GM23338 (cell line): ENCODE measurements at regions not wholly inside any gene's neighbourhood (a gene's known extent, or its start where the extent isn't known, plus 50 kb on each side); places are given as distances from the start of the nearest gene placed in this dataset.

Experiments
- CREB1 ChIP-seq: fragments of 250-450 bp; sonication (Bioruptor Pico); IDR thresholded peaks from 2 replicates; pipeline ENCODE4 v1.5.0; 2020; ENCODE audit warnings: low read depth, mild to moderate bottlenecking, moderate library complexity
- CTCF ChIP-seq, 2 experiments: fragments of 200-600 bp in 1 of 2; sonication (generic) in 1 of 2; conservative IDR thresholded peaks; 2 replicates each; pipeline versions ENCODE4 v1.5.1 to v1.6.1; 2016 to 2017; ENCODE audit warnings: antibody characterized with exemption in 2 of 2, low read depth in 2 of 2, mild to moderate bottlenecking in 2 of 2, moderate library complexity in 1 of 2
- EZH2 ChIP-seq: fragments of 200-600 bp; sonication (generic); IDR thresholded peaks from one replicate; pipeline ENCODE4 v1.8.0; 2017; ENCODE audit warnings: antibody characterized with exemption, mild to moderate bottlenecking, low read depth; ENCODE audit not compliant: unreplicated experiment
- EZH2phosphoT487 ChIP-seq: fragments of 200-600 bp; sonication (generic); IDR thresholded peaks from one replicate; pipeline ENCODE4 v1.8.1; 2018; ENCODE audit warnings: antibody characterized with exemption; ENCODE audit not compliant: unreplicated experiment
- JUNB ChIP-seq: IDR thresholded peaks from one replicate; pipeline ENCODE4 v1.6.1; 2016; ENCODE audit warnings: antibody characterized with exemption; ENCODE audit not compliant: unreplicated experiment
- POLR2AphosphoS5 ChIP-seq: IDR thresholded peaks from 2 replicates; pipeline ENCODE4 v1.6.1; 2016; ENCODE audit warnings: antibody characterized with exemption, low read depth
- REST ChIP-seq: IDR thresholded peaks from one replicate; pipeline ENCODE4 v1.6.1; 2018; ENCODE audit warnings: antibody characterized with exemption; ENCODE audit not compliant: unreplicated experiment
- STAT1 ChIP-seq: IDR thresholded peaks from one replicate; pipeline ENCODE4 v1.6.1; 2016; ENCODE audit warnings: antibody characterized with exemption; ENCODE audit not compliant: unreplicated experiment
- ZNF114 ChIP-seq: fragments of 250-450 bp; sonication (Bioruptor Pico); IDR thresholded peaks from 2 replicates; pipeline ENCODE4 v1.5.0; 2020; ENCODE audit warnings: mild to moderate bottlenecking, moderate library complexity
- ZNF331 ChIP-seq: fragments of 250-450 bp; sonication (Bioruptor Pico); IDR thresholded peaks from 2 replicates; pipeline ENCODE4 v1.5.0; 2020; ENCODE audit warnings: low read depth, mild to moderate bottlenecking, moderate library complexity
- ZNF462 ChIP-seq: fragments of 250-450 bp; sonication (Bioruptor Pico); IDR thresholded peaks from 2 replicates; pipeline ENCODE4 v1.5.0; 2020; ENCODE audit warnings: mild to moderate bottlenecking, moderate library complexity

GRCh38 chr5:124259017-124259416 lies 487.4 kb downstream of the ZNF608 start:
- no peak for TF ChIP-seq CTCF (conservative IDR thresholded peaks at IDR 0.05; ENCODE audit: low read depth in 2 of 2)
- TF ChIP-seq REST = no peak
- TF ChIP-seq EZH2 = no peak
- TF ChIP-seq POLR2AphosphoS5 = no peak
- TF ChIP-seq CREB1 (CRISPR knock-in tag) = no peak
- TF ChIP-seq ZNF331 (CRISPR knock-in tag) = no peak
- TF ChIP-seq STAT1 = no peak
- TF ChIP-seq EZH2phosphoT487 = no peak
- TF ChIP-seq JUNB = no peak
- no peak for TF ChIP-seq ZNF114 (CRISPR knock-in tag)
- no peak for TF ChIP-seq ZNF462 (CRISPR knock-in tag)
